Epidermal melanocyte (primary cell): ENCODE measurements at regions not wholly inside any gene's neighbourhood (a gene's known extent, or its start where the extent isn't known, plus 50 kb on each side); places are given as distances from the start of the nearest gene placed in this dataset.
"Not testable (repeated sequence)": the region's sequence is repeated elsewhere in the genome, so short reads cannot be mapped to it uniquely, and the experiment has no call there.

Experiments
- DNase-seq: peaks from one replicate; pipeline ENCODE4 v3.0.0; 2011; ENCODE audit warnings: low spot score; ENCODE audit not compliant: insufficient read length

- DNase-seq = no peak
Measured at GRCh38 chr3:27630885-27631284, 91.2 kb downstream of the EOMES start.

- no peak for DNase-seq
Measured at GRCh38 chr3:27629366-27629765, 92.8 kb downstream of the EOMES start.

GRCh38 chr3:27628026-27628750 is 93.9 kb downstream of the EOMES start:
- DNase-seq = no peak

GRCh38 chr3:27626596-27627118 is 95.5 kb downstream of the EOMES start:
- no peak for DNase-seq

- DNase-seq = no peak
Measured at GRCh38 chr3:27625864-27626263, 96.3 kb downstream of the EOMES start.

- no peak for DNase-seq
Measured at GRCh38 chr3:27623085-27623753, 98.9 kb downstream of the EOMES start.

- DNase-seq = no peak
Measured at GRCh38 chr3:27617552-27617951, 104.6 kb downstream of the EOMES start.

GRCh38 chr3:27616031-27616430 is 106.1 kb downstream of the EOMES start:
- DNase-seq = no peak

GRCh38 chr3:27615555-27615954 is 106.6 kb downstream of the EOMES start:
- no peak for DNase-seq

- no peak for DNase-seq
Measured at GRCh38 chr3:27614592-27614991, 107.5 kb downstream of the EOMES start.

- DNase-seq = no peak
Measured at GRCh38 chr3:27613846-27614500, 108.2 kb downstream of the EOMES start.

- no peak for DNase-seq
Measured at GRCh38 chr3:27610800-27611525, 111.2 kb downstream of the EOMES start.

- DNase-seq = no peak
Measured at GRCh38 chr3:27607370-27607769, 114.8 kb downstream of the EOMES start.

- no peak for DNase-seq
Measured at GRCh38 chr3:27606537-27606936, 115.6 kb downstream of the EOMES start.

- not testable (repeated sequence) for DNase-seq
Measured at GRCh38 chr3:27601311-27601710, 117.1 kb upstream of the SLC4A7 start.

- not testable (repeated sequence) for DNase-seq
Measured at GRCh38 chr3:27599741-27600140, 115.6 kb upstream of the SLC4A7 start.

GRCh38 chr3:27596921-27597320 is 112.7 kb upstream of the SLC4A7 start:
- no peak for DNase-seq

GRCh38 chr3:27596334-27596841 is 112.2 kb upstream of the SLC4A7 start:
- DNase-seq = no peak

GRCh38 chr3:27594096-27594690 is 110.0 kb upstream of the SLC4A7 start:
- no peak for DNase-seq

GRCh38 chr3:27593173-27593572 is 109.0 kb upstream of the SLC4A7 start:
- DNase-seq = no peak
